Upper lobe of left lung (tissue), 4 donors: ENCODE measurements at regions not wholly inside any gene's neighbourhood (a gene's known extent, or its start where the extent isn't known, plus 50 kb on each side); places are given as distances from the start of the nearest gene placed in this dataset.
"Not testable (repeated sequence)": the region's sequence is repeated elsewhere in the genome, so short reads cannot be mapped to it uniquely, and the experiment has no call there.

Experiments used
- EP300 ChIP-seq, 4 donors: sonication (generic); formaldehyde crosslinking; IDR thresholded peaks; one replicate each; pipeline ENCODE4 v1.5.1; 2017; ENCODE audit warnings: antibody characterized with exemption in 4 of 4, control low read depth in 2 of 4
- POLR2A ChIP-seq, 4 donors: fragments of 450-650 bp; IDR thresholded peaks; one replicate each; pipeline ENCODE4 v1.5.1; 2016 to 2017; ENCODE audit warnings: antibody characterized with exemption in 4 of 4, mild to moderate bottlenecking in 2 of 4
- POLR2AphosphoS5 ChIP-seq, 2 donors: sonication (generic); formaldehyde crosslinking; IDR thresholded peaks; one replicate each; pipeline ENCODE4 v1.5.1; 2017; ENCODE audit warnings: antibody characterized with exemption in 2 of 2
- TF ChIP-seq, protein P1 (sequence below), 6 experiments: fragments of 450-650 bp in 4 of 6; fragments of 200-600 bp in 2 of 6; sonication (generic) in 2 of 6; IDR thresholded peaks; one replicate each; pipeline ENCODE4 v1.5.1; 2016 to 2019; ENCODE audit warnings: antibody characterized with exemption in 6 of 6

DNA sequence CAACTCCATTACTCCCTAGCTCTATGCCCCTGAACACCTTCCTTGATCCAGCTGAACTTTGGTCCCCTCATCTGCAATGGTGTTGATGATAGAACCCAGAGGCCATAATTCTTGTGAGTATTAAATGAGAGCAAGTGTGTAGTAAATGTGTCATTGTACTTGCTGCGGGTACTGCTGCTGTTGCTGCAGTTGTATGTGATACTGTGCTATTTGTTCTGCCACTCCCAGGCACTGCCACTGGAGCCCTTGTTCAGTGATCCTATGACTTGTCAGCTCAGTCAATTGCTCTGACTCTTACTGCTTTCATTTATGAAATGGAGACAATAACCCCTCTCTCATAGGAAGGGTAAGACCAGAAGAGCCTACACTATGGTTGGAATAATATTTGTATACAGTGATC, 136.9 kb upstream of the PLGLB2 start:
- not testable (repeated sequence) for TF ChIP-seq POLR2A, POLR2AphosphoS5, EP300 (IDR thresholded peaks at IDR 0.05)
- TF ChIP-seq, protein P1, sequence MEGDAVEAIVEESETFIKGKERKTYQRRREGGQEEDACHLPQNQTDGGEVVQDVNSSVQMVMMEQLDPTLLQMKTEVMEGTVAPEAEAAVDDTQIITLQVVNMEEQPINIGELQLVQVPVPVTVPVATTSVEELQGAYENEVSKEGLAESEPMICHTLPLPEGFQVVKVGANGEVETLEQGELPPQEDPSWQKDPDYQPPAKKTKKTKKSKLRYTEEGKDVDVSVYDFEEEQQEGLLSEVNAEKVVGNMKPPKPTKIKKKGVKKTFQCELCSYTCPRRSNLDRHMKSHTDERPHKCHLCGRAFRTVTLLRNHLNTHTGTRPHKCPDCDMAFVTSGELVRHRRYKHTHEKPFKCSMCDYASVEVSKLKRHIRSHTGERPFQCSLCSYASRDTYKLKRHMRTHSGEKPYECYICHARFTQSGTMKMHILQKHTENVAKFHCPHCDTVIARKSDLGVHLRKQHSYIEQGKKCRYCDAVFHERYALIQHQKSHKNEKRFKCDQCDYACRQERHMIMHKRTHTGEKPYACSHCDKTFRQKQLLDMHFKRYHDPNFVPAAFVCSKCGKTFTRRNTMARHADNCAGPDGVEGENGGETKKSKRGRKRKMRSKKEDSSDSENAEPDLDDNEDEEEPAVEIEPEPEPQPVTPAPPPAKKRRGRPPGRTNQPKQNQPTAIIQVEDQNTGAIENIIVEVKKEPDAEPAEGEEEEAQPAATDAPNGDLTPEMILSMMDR (IDR thresholded peaks at IDR 0.05): not testable (repeated sequence)
